ENCODE measurements at regions not wholly inside any gene's neighbourhood (a gene's known extent, or its start where the extent isn't known, plus 50 kb on each side); places are given as distances from the start of the nearest gene placed in this dataset.

- DNase-seq, result no peak
Observed at GRCh38 chr2:203789618-203790017, 78.0 kb upstream of the CTLA4 start.

DNA sequence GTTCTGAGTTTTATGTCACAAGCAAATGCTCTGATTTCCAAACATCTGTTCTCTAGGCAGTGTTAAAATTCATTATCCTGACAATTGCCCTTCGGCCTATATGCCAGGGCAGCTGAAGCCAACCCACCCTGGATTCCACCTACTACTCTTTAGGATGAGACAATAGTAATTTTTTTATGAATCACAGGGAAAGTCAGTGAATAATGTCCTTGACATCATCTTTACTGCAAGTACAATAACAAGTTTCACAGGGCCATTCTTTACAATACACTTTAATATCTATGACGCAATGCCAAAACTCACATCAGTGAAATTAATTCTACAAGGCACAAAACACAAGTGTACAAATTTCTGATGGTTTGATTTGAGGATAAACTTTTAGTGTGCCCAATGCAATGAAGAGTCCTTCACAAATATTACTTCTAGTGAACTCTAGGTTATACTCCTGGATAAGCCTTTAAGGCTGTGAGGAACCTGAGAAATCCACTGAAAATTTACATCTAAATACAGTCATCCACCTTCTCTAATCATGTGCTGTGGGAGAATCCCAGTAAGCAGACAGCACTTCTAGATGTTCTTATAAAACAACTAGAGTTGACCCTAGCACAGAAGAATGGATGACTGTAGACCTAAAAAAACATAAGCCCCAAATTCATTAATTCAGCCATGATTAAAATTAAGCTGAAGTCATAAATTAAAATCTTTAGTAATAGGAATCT, 77.3 kb upstream of the CTLA4 start:
- DNase-seq, result no peak

DNA sequence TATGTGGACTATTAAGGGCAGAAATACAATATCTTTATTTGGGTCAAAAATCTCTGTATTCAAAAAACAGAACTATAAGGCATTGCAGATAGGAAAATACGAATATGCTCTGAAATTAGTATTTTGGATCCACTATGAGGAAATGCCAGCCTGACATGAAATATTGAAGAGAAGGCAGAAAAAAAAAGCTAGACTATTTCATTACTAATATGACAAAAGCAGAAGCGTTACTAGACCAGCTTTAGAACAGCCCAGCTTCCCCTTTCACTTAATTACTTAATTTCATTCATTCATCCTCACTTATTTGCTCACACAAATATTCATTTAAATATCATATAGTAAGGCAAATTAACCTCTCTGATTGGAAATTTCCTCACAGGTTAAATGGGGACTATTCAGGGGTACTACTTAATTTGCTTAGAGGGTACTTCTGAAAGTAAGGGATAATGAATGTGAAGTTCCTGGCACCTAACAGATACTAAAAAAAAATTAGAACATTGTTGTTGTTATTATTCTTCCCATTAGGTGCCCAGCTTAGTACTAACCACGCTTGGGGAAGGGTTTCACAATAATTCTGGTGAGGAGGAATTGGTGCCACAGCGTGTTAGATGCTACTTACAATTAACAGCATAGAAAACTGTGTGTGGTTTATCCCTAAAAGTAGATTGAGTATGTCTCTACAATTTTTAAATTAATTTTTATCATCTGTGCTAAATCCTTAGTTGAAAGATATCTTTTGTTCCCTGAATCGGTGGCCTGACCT, 71.1 kb upstream of the CTLA4 start:
- DNase-seq, result no peak

DNA sequence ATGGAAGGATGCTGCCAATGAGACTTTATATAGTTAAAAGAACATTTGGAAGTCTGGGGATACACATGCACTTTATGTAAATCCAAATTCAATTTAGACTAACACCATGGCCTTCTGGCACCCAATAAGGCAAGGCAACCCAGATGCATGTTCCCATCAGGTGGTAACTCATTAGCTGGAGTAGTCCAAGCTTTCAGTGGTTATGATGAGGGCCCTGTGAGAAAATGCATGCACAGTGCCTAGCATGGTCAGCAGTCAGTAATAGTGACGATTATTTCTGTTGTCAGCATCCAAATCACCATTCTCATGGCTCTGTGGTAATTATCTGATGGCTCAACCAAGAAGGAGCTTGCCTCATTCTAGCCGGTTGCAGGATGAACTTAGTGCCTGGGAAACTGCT, 70.3 kb upstream of the CTLA4 start:
- no peak for DNase-seq

GRCh38 chr2:203797712-203798111, 69.9 kb upstream of the CTLA4 start:
- DNase-seq, result no peak

GRCh38 chr2:203798296-203799087, 69.1 kb upstream of the CTLA4 start:
- DNase-seq, result no peak

- peak; percentile 67 for DNase-seq
Observed at GRCh38 chr2:203799908-203800307, 67.7 kb upstream of the CTLA4 start.

DNA sequence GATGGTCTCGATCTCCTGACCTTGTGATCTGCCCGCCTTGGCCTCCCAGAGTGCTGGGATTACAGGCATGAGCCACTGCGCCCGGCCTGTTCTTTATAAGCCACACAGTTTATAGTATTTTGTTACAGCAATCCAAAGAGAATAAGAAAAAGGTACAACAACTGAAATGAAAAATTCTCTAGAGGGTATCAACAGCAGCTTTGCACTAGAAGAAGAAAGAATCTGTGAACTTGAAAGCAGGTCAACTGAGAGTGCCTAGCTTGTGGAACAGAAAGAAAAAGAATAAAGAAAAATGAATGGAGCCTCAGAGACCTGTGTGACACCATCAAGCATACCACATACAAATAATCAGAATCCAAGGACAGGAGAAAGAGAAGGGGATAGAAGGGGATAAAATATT, 66.8 kb upstream of the CTLA4 start:
- no peak for DNase-seq

DNA sequence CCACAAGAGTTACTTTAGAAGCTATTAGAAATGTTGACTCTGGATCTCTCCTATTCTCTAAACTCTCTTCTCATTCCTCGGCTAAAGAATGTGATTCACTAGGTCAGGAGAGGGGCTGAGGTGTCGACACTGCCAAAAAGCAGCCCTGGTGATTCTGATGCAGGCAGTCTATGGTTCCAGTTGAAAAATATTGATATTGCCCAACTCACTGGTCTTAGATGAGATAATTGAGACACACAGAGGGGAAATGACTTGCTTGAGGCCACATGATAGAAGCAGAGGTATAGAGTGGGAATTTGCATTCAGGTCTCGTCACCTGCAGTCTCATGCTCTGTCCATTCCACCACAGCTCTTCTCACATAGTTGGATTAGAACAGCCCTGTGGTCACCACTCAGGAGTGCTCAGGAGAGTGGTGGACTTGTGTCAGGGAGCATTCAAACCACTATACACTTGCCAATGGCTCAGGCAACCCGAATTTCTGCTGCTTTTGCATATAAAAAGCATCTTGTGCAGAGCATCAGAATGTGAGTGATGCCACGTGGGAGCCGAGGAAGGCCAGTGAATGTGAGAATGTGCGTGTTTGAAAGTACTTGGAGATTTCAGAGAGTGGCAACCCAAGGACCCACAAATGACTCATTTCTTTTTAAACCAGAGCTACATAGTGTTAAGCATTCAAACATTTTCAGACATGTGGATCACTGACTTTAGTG, 65.1 kb upstream of the CTLA4 start:
- peak; percentile 92 for DNase-seq

DNA sequence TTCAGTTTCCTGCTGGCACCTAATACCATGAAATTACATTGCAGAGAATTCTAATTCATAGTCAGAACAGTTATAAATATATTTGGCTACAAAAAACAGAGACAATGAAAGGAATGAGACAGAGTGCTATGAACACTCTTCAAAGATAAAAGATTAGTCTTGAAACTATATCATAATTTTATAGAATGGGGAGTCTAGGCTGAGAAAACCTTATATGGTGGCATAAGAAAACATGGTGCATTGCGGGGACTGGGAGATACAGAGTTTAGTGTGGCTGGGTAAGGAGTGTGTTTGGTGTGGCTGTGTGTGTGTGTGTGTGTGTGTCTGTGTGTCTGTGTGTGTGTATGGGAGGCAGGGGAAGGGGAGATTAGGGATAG, 64.5 kb upstream of the CTLA4 start:
- DNase-seq, result no peak

GRCh38 chr2:203804070-203804469, 63.5 kb upstream of the CTLA4 start:
- peak; percentile 87 for DNase-seq

DNA sequence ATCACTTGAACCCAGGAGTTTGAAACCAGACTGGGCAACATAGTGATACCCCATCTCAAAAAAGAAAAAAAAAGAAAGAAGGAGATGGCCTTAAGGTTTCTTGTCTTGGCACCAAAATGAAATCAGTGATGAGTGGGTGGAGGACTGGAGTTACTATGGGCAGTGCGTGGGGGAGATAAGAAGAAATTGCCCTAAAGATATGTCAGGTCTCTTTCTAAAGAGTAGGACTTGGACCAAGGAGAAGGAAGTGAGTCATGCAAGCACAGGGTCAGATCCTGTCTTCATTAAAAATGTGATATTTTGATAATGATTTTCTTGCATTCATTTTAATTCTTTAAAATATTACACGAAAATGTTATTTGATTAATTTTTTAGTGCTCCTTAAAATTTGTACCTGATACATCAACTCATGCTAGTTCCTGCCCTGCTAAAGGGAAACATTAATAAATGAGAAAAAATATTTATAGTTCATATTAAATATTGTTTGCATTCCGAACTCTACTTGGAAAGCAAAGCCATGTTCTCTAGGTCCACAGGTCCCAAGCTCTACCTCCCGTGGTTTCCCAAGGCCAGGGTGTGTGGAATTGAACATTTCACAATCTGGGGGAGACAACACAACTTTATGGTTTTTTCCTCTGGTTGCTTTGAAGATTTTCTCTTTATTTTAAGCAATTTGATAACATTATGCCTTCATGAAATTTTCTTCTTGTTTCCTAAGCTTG, 62.6 kb upstream of the CTLA4 start:
- peak; percentile 34 for DNase-seq

- no peak for DNase-seq
Observed at GRCh38 chr2:203805486-203805838, 62.1 kb upstream of the CTLA4 start.

GRCh38 chr2:203806761-203807160, 60.8 kb upstream of the CTLA4 start:
- DNase-seq, result no peak

- no peak for DNase-seq
Observed at GRCh38 chr2:203808046-203808750, 59.4 kb upstream of the CTLA4 start.

DNA sequence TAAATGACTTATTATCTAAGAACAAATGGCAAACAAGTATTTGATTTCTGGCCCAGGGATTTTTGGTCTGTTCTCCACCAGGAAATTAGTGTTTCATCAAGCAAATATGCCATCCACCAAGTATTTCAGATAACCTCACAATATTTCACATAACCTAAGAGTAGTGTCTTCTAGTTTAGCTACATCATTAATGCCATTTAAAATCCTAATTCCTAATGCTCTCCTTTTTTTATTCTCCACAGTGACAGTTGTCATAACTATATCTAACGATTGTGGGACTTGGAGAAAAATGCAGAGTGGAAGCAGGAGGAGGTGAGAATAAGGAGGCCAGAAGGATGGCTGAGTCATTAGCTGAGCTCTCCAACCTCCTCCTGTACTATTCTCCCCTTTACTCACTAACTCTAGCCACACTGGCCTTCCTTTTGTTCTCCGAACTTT, 58.5 kb upstream of the CTLA4 start:
- DNase-seq, result no peak

DNA sequence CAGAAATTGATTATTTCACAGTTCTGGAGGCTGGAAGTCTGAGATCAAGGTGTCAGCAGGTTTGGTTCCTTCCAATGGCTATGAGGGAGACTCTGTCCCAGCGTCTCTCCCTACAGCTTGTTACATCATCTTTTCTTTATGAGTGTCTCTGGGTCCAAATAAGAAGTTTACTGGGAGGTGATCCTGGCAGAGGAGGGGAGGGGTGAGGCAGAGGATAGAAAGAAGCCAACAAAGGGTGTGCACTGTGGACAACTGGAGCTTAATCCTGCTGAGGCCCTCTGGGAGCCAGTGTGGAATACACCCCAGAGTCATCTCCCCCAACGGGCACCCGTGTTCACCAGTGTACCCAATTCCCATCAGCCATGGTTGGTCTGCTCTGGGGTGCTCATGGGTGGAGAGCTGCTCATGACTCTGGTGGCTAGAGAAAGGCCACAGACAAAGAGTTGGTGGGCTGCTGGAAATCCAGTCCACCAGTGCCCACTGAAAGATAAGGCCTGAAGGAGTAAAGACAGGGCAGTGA, 57.5 kb upstream of the CTLA4 start:
- DNase-seq, result no peak

- peak; percentile 93 for DNase-seq
Observed at GRCh38 chr2:203811491-203812221, 55.9 kb upstream of the CTLA4 start.

DNA sequence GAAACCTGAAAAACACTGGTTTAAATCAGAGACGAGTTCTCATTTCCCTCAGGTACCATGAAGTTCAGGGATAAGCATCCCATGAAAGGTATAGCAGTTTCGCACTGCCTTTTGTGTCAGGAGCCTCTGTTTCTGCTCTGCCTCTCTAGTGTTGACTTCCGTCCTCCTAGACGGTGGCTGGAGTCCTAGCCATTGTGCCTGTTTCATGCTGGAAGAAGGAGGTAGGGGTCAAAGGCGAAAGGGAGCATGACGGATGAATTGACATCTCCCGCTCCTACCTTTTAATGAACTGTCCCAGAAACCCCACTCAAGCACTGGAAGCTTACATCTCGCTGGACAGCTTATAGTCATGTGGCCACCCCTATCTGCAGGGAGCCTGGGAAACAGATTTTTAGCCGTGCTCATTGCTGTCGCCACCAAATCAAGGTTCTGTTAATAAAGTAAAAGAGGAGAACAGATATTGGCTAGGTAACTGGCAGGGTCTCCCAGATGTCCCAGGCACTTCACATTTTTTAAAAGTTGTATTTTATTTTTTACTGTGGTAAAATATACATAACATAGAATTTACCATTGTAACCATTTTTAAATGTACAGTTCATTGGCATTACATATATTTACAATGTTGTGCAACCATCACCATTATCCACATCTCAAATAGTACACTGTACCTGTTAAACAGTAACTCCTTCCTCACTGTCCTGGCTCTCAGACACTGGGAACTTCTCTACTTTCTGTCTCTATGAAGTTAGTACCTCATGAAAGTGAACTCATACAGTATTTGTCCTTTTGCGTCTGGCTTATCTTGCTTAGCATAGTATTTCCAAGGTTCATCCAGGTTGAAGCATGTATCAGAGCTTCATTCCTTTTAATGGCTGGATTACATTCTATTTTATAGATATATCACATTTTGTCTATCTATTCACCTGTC, 55.0 kb upstream of the CTLA4 start:
- DNase-seq, result no peak

DNA sequence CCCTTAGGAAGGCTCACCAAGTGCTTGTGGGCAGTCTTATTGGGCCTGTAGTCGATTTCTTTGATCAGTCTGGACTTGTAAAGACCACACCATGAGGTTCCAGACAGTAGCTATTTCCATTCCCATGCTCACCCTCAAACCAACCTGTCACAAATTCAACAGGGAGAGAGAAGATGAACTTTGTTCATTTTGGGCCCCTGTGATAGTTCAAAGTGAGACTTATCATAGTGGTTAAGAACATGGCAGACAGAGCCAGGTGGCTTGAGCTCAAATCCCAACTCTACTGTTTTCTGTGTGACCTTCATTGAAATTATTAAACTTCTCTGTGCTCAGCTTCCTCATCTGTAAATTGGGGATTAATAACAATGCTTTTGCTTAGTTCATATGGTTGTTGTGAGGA, 53.9 kb upstream of the CTLA4 start:
- no peak for DNase-seq

Measured in activated CD4-positive, alpha-beta T cell treated with anti-CD3 and anti-CD28 coated beads, Interleukin-10, Interleukin-2, amounts not matched to agents 100 ng/mL and 50 ng/mL, durations not matched to agents 16 hours and 8 hours (primary cell).